HG02759 (cell line): ENCODE measurements at regions not wholly inside any gene's neighbourhood (a gene's known extent, or its start where the extent isn't known, plus 50 kb on each side); places are given as distances from the start of the nearest gene placed in this dataset.

Source experiments
- ATAC-seq: cut with Tn5 transposase; IDR thresholded peaks from one replicate; pipeline ENCODE4 v1.9.1; 2021; ENCODE audit warnings: mild to moderate bottlenecking, moderate library complexity; ENCODE audit not compliant: unreplicated experiment

DNA sequence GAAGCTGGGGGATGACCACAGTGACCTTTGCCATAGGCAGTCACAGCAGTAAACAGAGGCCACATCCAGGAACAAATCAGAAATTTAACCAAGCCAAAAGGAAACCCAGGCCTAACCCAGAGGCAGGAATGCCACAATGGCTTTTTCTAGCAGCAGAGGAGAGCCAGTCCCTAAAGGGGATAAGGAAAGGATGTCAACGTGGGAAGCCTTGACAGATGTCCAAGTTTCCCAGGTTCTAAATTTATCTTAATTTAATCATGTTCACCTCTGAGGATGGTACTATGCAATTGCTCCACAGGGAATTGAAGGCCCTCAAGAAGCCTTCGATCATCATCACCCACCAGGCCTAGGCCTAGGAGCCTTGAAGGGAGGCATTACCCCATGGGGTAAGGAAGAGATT, 374.7 kb downstream of the TNS1 start:
- ATAC-seq = no peak

DNA sequence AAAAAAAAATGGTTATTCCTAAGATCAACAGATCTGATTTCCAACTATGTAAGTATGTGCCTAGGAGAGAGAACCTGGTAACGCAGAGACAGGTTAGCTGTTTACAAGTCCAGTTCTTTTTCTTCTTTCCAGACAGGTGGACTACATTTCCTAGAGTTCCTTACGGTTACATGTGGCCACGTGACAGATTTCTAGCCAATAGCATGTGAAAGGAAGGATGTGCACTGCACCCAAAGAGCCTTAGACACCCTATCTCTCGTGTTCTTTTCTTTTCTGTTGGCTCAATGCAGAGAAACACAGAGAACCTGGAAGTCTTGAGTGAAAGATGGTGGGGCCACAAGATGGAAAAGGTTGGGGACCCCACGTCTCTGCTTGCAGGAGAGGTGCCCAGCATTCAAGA, 375.9 kb downstream of the TNS1 start:
- no peak for ATAC-seq

DNA sequence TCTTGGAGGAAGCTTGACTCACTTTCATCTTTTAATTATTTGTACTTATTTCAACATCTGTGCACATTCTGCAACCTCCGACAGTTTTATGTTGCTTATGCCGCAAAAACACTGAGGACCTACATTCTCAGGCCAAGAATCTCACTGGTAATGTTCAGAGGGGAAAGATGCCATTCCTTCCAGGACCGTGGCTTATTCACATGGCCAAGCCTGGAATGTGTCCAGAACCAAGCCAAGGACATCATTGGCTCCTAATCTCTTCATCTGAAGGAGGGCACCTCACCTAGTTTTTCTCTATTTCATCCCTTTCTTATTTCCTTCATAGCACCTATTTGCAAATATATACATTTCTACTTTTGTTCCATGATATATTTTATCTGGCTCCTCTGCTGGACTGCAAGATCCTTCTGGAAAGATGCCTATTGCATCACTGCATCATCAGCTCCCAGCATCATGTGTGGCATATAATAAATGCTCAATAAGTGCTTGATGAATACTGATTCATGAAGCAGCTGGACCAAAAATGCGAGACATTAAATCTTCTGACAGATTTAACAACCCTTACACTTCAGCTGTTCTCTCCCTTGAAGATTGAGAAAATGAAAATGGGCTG, 377.1 kb downstream of the TNS1 start:
- ATAC-seq = no peak

DNA sequence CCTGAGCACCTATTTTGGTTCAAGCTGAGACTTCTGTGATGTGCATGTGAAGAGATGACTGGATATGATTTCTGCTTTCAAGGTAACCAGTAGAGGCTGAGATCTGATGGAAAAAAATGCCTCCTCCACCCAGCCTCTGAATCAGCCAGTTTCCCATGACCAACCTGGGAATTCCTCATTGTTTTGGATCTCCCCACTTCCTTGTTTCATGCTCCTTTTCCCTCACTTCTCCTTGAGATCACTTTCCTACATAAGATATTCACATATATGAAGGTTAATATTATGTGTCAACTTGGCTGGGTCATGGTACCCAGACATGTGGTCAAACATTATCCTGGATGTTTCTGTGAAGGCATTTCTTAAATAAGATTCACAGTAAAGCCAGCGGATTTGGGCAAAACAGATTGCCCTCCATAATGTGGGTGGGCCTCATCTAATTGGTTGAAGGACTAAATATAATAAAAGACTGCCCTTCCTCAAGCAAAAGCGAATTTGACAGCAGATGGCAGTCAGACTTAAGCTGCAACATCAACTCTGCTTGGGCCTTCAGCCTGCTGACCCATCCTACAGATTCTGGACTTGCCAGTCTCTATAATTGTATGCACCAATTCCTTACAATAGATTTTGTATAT, 379.4 kb downstream of the TNS1 start:
- ATAC-seq = no peak

DNA sequence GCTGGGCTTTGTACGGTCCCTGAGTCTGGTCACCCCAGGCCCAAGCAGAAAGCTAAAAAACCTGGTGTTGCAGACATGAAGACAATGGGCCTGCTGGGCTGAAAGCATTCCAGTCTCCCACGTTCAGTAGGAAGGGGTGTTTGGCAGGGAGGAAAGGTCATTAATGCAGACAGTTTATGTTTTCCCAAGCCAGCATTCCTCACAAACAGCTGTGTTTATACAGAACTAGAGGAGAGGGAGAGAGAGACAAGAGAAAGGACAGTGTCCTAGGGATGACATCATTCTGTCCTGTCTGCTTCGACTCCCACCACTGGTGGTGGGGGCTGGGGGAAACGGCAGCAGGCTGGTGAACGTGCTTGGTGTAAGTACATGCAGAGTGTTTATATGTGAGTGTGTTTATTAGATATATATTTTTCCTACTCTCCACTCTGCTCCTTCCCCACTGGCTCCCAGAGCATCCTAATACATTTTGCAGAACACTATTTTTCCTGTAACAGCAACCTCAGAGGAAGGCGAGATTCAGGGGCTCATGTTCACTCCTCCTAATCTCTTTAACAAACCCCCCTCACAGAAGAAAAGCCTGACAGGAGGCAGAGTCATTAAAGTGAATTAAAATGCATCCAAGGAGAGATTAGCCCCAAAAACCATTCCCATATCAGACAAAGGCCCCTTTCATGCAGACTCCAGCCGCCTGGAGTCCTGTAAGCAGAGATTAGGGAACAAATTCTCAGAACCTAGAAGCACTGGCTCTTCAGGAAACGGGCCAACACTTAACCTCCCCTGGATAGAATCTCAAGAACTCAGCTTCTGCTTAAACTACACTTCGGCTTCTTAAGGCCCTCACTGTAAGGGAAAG, 380.4 kb downstream of the TNS1 start:
- ATAC-seq = no peak

DNA sequence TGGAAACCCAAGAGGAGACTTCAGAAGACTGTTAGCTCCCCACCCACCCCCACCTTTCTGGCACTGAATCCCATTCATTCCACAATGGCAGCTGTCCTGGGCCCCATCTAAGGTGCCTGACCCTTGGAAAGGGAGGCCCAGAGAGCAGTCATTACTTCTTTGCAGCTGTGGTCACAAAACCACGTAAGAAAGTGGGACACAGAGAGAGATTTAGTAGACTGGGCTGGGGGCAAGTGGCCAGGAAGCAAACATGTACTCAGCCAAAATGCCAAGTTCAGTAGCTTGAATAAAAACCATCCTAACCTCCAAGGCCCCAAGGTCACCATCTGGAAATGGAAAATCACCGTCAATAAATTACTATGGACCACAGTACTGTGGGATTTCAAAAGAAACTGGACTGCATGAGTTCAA, 381.4 kb downstream of the TNS1 start:
- ATAC-seq = no peak

DNA sequence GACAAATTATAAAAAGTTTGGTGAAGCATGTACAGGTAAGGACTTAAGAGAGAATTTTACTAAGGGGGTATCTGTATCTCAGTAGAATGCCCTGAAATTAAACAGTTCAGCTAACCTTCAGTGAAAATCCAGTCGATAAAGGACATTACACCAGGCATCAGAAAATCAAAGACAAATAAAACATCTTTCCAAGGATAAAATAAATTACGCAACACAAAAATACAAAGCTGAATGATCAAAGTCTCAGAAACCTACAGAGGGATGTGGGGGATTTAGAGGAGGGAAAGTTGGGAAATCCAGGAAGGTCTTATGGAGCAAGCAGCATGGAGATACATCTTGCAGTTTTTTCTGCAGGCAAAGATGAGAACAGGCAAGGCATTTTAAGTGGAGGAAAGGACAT, 384.1 kb downstream of the TNS1 start:
- ATAC-seq = no peak

DNA sequence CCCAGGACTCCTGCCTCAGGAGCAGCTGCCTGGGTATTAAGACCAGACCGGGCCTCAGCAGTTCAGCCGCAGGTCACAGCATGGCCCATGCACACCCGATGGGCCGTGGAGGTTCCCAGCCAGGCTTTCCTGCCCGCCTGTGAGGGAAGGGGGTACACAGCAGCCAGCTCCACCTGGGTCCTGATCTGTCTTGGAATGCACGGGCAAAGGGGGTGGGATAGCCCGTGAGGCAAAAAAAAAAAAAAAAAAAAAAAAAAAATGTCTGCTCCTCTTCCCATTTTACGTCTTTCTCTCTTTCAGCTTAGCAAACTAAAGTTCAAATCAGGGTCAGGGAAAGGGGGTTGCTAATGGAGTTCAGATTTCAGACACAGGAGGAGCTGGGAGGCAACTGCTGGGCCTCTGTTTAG, 385.2 kb downstream of the TNS1 start:
- ATAC-seq = no peak

DNA sequence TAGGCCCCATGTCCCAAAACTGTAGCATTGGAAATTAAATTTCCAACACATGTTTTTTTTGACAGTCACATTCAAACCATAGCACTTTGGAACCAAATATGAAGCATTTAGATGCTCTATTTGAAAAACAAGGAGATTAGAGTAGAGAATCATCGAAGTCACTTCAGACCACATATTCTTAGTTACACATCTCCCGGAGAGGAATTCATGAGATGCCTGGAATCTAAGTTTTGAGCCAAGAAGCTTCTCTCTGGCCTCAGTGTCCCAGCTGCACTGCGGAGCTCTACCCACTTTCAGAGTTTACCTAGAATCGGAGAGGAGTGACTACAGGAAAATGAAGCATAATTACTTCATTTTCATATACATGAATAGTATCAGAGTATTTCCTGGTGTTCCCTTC, 385.9 kb downstream of the TNS1 start:
- no peak for ATAC-seq

DNA sequence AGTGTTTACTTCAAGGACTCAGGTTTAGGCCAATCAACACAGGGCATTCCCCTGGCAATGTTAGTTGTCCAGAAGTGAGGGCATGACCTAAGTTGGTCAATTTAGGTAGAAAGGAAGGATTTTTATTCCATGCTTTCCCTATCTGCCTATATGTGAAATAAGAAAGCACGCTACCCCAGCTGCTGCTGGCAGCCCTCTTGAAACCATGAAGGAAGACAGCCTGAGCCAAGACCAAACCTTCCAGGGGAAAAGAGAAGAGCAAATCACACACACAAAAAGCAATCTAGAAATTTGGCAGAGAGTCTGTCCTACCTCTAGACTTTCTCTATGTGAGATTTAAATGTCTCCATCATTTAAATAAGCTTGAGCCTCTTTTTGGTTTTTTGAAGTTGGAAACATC, 387.6 kb downstream of the TNS1 start:
- ATAC-seq = no peak

DNA sequence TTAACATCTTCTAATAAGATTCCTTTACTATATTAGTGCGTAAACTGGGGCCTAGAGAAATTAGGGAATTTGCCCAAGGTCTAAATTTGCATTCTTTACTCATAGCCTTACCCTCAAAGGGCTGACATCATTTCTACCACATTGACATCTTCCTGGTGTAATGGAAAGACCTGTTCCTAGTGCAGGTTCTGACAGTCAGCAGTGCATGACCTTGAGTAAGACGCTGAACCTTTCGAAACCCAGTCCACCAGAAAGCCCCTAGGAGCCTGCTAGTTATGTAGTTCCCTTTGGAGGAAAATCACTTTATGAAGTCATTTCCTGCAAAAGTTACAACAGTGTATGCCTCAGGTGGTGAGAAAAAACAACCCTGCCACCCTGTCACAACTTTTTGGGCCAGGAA, 388.3 kb downstream of the TNS1 start:
- peak; percentile 50 for ATAC-seq

DNA sequence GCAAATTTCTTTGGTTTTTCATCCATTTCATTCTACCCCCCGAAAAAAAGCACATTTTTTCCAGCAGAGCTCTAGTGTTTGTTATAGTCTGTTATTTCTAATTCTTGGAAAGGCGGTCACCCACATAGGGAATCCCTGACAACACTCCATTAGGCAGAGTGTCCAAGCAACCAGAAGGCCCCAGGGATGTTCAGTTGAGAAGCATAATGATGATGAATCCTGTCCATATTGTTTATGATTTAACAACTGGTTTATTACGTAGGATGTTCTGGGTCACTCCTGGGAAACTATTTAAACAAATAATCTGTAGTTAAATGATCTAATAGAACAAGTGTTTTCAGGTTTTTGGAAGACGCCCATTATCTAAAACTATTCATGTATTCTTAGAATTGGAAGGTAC, 388.7 kb downstream of the TNS1 start:
- ATAC-seq = no peak

DNA sequence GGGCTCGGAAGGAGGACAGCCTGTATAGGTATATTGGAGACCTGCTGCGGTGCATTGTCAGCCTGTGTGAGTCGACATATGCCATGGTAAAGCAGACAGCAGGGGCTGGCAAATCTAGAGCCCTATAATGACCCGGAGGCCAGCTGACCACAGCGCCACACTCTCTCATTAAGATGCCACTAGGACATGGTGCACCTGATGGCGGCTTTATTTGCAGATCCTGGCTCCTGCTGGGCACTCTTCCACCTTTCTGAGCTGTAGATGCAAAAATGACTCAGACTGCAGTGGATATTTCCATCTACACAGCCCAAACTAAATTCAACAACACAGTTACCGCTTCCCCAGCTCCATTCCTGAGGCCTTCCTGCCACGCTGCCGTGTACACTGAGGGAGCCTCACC, 389.9 kb downstream of the TNS1 start:
- ATAC-seq = no peak

DNA sequence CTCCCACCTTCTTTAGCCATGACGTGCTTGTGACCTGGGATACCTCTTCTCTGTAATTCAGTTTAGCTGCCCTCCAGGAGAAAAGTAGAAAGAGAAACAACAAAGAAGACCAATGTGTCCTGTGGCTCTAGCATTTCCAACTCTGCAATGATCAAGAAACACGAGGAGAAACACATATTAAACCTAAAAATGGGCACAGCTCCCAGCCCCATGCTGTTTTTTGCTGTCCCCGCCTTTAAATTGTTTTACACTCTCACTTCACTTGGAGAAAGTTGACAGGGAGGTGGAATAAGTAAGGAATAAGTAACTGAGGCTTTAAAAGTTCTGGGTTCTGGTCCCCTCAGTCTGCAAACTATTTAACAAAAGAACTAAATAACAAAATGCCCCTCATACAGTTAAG, 390.6 kb downstream of the TNS1 start:
- no peak for ATAC-seq

DNA sequence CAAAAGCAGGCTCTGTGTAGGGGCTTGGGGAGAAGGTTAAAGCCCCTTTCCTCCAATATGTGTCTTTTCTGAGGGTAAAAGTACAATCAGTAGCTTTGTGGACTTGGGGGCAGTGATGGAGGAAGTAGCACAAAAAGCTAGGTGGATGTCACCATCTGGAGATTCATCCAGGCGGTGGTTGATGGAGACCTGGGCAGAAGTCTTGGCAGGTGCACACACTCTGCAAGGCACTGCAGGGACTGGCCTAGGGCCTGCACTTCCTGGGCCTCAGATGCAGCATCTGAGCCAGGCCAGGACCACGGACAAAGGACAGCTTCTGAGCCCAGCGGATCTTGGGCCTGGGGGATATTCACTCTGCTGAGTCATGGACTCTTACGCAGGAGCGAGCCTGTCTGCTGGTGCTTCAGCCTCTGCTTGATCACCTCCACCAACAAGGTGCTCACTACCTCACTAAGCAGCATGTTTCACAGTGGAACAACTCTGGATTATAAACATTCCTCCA, 391.1 kb downstream of the TNS1 start:
- no peak for ATAC-seq

DNA sequence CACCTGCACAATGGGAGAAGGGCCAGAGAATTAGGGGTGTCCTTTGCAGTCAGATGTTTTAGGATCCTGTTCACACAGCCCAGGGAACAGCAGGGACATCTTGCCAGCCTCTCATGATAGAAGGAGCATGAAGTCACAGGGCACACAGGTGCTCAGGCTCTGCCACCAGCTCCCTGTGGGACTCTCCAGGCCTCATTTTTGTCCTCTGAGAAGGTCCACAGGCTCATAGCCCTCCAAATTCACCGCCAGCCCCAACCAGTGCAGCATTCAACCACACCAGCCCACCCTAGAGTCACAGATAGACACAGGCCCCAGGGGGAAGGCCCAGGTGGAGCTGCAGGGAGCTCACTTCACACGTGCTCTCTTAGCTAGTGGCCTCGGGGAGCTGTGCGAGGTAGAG, 391.7 kb downstream of the TNS1 start:
- ATAC-seq = no peak

DNA sequence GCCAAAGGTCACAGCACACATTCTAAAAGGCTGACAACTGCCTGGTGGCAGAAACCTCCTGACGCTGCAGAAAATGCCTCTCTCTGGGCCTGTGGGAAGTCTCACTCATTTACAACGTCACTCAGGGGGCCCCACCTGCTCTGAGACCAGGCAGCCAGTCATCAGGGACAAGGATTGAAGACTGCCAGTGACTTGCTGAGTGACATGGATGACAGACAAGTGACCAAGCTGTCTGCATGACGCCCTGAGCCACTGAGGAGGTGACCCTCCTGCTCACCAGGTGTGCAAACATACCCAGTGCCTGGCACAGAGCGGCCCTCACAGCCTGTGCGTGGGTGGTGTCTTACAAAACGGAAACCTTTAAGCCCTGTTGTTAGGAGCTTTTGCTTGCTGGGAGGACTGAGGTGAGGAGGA, 392.4 kb downstream of the TNS1 start:
- ATAC-seq = no peak

DNA sequence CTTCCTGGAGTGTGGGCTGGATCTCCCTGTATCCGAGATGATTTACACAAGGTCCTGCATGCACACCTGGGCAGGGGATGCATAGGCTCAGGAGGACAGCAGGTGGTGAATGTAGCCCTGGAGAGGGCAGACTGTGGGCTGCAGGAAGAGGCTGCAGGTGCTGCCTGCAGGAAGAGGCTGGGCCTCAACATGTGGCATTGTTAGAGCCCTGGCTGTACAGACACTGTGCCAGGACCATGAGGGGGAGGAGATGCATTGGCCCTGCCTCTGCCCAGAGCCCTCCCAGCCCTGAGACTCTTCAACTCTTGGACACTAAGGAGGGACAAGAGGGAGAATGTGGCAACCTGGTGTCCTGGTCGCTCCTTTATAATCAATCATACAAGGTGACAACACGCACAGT, 392.8 kb downstream of the TNS1 start:
- ATAC-seq = no peak

DNA sequence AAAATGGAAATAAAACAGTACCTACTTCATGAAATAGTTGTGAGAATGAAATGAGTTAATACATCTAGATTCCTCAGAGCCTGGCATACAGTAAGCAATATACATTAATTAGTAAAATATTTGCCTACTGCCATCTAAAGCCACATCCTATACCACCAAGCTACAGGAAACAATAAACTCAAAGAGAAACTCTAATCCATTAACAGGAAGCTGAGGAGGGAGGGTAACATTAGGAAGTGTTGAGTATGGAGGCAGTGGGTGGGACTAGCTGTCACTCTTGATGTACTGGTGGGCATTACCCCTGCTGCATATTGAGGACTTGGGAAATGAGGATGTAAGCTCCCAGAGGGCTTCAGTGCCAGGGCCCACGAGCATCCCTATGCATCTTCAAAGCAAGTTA, 396.5 kb downstream of the TNS1 start:
- no peak for ATAC-seq

DNA sequence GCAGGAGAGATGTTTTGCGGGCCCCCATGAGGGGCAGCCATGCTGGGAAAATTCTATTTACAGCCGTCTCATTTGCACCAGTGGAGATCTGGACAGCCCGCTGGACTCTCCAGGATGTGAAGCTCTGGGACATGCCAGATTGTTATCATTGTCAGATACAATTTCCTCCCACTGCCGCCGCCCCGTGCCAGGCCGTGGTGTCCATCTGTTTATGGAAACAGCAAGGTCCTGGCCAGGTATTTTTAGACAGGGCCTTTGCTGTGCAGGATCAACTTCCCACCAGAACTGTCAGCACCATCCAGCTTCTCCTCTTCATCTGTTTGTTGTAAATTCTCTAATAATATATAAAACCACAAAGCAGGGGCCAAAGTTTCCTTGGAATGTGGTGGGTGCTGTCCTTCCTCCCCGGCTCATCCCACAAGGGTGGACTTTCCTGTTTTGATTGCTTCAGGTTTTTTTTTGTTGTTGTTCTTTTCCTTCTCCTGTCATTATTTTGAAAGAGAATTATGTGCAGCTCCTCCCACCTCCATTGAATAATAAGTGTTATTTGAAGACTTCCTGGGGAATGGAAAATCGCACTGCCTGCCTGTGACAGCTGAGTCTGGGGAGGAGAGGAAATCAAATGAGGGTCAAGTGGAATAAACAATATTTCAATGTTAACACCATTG, 398.1 kb downstream of the TNS1 start:
- ATAC-seq = no peak

DNA sequence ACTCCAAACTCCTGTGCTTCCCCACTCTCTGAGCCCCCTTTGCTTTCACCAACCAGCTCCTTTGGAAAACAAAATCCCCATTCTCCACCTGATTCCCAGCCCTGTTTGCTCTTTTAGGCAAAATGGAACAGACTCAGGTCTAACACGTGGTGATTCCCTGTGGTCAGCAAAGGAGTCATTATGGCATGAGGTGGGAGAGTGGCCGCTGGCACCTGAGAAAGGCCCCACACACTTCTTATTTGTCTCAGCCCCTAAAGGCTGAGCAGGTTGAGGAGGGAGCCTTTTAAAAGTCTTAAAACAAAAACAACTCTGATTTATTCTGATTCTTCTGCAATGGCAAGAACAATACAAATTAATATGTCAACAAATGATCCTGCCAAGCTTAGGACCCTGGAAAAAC, 401.2 kb downstream of the TNS1 start:
- ATAC-seq = no peak

DNA sequence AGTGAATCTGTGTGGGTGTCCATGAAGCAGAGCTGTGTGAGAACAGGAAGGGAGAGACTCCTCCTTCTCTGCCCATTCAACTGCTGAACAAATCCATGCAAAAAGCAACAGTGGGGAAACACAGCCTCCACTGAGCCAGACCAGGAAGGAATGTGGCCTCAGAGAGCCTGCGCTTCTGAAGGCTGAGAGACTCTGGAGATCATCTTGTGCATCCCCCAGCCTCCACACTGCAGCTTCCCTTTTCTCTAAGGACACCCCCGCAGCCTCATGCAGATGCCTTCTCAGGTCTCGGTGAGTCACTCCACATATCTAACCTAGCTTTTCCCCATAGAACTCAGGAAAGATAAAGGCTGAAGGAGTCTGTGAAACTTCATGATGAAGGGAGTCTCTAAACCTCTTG, 402.9 kb downstream of the TNS1 start:
- no peak for ATAC-seq
